ENCODE measurements at regions not wholly inside any gene's neighbourhood (a gene's known extent, or its start where the extent isn't known, plus 50 kb on each side); places are given as distances from the start of the nearest gene placed in this dataset.

- DNase-seq (ENCODE audit: low read depth) = no peak
These were observed 203.4 kb upstream of the TNP1 start for GRCh38 chr2:217063238-217063755.

DNA sequence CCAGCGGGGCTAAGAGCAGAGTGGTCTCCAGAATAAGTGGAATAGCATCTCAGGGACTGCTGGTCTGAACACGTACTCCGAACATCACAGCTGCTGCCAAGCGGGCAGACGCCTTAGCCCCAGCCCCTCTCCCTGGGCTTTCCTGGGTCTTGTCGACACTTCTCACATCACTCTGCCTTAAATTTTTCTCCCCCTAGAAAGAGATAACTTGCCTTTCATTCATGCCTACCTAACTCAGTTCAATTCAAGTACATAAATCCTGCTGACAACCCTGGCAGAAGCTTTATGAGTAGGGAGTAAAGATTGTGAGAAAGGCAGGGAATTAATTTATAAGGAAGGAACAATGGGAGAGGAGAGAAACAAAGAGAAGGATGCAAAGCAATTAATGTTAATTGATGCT is 202.9 kb upstream of the TNP1 start:
- DNase-seq (ENCODE audit: low read depth) = no peak

DNA sequence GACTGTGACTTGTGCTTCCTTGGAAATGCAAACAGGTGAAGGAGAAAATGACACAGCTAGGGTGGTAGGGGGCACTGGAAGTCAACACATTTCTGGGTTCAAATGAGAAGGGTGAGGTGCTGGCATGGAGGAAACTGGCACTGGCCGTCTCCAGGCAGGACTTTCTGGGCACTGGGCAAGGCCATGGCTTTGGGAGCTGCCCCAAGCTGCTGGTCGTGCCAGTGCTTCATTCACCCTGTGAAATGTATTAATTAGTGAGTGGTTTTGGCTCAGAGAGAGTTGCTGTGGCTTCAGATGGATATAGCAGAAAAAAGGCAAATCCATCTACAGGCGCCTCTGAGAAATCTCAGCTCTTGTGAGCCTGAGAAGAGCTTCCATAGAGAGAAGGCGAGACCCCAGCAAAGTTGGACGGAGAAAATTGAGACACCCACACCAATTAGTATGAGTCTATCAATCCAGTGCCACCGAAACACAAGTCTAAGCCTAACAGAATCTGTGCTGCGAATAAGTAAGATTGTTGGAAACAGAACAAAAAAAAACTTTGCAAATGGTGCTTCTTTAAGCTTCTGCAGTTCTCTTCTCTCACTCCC is 202.1 kb upstream of the TNP1 start:
- DNase-seq (ENCODE audit: low read depth) = no peak

DNA sequence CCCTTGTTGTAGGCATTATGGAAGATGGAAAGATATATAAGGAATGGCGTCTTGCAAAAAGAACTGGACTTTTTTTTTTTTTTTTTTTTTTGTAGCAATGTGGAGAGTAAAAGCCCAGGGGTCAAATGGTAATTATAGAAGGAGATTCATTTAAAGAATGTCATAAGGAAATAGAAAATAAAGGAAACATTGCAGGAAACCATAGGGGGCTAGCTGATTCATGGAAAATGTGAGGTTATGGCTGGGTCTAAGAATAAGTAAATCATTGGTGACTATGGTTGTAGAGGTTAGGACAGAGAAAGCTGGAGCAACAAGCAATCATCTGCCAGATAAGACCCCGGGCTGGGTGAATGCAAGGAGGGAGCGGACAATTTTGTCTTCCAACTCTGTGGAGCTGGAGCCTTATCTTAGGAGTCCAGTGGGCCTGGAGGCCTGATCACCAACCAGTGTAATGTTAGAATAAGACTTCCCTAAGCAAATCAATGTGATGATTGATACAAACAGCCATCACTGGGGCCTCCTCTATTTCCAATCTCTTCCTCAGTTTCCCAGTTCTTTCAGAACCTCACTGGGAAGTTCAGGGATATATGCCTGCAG is 201.2 kb upstream of the TNP1 start:
- no peak for DNase-seq (ENCODE audit: low read depth)

DNA sequence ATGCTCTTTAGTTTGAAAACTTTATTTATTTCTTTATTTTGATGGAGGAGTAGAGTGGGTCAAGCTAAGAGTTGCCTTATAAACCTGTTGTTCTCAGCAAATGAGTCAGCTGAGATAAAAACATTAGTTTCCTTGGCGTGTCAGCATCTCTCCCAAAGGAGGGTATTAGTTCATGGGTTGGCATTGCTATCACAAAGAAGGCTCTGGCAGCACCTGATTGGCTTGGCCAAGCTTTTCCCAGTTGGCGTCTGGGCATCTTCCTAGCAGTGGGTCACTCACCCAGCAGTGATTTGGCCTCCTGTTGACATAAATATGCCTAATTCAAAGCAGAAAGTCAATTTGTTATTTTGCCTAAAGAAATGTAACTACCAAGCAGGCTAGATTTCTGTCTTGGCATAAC is 200.7 kb upstream of the TNP1 start:
- no peak for DNase-seq (ENCODE audit: low read depth)

DNA sequence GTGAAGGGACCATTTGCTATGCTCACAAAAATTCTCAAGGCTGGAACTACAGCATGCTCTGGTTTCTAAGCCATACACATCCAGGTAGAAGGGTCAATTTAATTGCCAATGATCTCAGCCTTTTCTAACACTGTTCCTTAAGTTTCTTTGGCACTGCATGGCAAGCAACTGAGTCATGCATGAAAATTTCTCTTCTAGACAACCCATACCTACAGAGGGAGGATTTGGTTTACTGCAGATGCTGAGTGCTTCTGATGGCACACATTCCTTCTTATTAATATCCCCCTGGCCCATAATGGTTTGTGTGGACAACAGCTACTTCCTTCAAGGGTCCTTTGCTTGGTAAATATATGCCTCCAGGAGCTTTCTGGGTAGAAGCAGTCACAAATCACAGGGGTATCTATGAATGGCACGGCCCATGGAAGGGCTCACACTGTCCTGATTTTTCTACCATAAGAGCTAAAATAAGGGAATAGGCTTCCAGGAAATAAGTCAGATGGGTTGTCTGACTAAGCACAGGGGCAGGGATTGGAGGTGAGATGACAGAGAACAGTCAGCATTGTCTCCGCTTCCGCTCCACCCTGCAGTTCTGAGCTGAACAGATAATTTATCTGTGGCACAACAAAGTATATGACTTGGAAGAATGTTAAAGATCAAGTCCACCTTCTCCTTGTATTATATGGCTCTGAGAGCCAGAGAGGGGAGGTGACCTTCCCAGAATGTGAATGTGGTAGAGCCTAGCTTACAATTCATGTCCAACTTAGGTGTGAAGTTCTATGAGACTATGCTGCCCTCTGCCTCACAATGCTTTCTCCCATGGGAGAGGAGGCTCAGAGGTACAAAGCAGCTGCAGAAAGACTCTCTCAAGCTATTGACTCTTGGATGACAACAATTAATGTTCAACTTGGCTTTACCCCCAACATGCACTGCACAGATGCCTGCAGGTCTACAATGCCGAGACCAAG is 199.2 kb upstream of the TNP1 start:
- DNase-seq (ENCODE audit: low read depth) = no peak

GRCh38 chr2:217057773-217058172 is 197.9 kb upstream of the TNP1 start:
- DNase-seq (ENCODE audit: low read depth) = no peak

- DNase-seq (ENCODE audit: low read depth) = no peak
These were observed 195.8 kb upstream of the TNP1 start for GRCh38 chr2:217055624-217056023.

- DNase-seq (ENCODE audit: low read depth) = no peak
These were observed 194.9 kb upstream of the TNP1 start for GRCh38 chr2:217054791-217055190.

- DNase-seq (ENCODE audit: low read depth) = no peak
These were observed 193.2 kb upstream of the TNP1 start for GRCh38 chr2:217052856-217053577.

DNA sequence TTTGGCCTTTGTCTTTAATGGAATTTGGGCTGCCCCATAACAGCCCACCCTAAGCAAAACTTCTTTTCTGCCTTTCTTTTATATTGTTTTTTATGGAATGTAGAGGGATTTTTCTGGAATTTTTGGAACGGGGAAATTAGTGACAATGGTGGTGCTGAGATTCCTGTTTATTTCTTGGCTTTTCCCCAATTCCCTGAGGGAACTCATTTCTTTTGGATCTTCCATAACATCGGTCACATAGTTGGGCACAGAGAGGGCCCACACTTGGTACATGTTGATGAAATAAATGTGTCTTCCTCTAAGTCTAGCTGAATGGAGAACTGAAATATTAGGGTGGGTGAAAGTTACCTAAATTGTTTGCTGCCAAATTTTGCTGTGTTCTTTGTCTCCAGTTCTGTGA is 191.6 kb upstream of the TNP1 start:
- no peak for DNase-seq (ENCODE audit: low read depth)

- no peak for DNase-seq (ENCODE audit: low read depth)
These were observed 190.1 kb upstream of the TNP1 start for GRCh38 chr2:217049956-217050355.

DNA sequence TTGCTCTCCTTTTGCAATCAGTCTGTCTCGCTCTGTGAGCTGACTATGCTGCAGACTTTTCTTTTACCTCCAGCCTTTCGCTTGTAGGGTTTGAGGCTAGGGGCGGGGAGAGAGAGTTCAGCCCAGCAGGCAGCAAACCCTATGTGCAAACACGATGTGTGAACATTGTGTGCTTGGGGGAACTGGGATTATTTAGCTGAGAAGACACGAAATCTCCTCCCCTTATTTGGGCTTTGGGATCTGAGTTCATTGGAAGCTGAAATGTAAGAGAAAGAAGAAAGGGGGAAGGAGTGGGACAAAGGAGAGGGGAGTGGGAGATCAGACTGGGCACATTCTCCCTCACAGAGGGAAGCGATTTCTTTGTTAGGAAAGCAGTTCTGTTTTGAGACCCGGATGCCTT is 189.6 kb upstream of the TNP1 start:
- DNase-seq (ENCODE audit: low read depth) = no peak

- DNase-seq (ENCODE audit: low read depth) = no peak
These were observed 188.9 kb upstream of the TNP1 start for GRCh38 chr2:217048730-217049129.

- DNase-seq (ENCODE audit: low read depth) = peak; percentile 50
These were observed 187.8 kb upstream of the TNP1 start for GRCh38 chr2:217047631-217048030.

- no peak for DNase-seq (ENCODE audit: low read depth)
These were observed 187.3 kb upstream of the TNP1 start for GRCh38 chr2:217047209-217047608.

GRCh38 chr2:217045700-217046475 is 186.0 kb upstream of the TNP1 start:
- DNase-seq (ENCODE audit: low read depth) = no peak

DNA sequence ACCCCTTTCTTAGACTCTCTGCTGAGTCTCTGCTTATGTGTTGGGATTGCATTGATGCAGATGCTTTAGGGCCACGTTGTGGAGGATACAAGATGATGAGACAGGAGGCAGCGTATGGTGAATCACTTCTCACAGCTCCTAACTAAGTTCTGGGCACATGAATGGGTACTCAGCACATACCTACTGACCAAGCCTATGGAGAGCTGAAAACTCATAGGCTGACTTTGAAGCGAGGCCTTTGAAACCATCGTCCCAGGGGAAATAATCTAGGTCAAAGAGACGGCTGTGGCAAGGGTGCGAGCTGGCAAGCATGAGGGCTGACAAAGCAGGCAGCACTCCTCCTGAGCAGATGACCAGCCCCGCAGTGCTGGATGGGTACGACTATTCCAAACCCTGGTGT is 180.2 kb upstream of the TNP1 start:
- no peak for DNase-seq (ENCODE audit: low read depth)

DNA sequence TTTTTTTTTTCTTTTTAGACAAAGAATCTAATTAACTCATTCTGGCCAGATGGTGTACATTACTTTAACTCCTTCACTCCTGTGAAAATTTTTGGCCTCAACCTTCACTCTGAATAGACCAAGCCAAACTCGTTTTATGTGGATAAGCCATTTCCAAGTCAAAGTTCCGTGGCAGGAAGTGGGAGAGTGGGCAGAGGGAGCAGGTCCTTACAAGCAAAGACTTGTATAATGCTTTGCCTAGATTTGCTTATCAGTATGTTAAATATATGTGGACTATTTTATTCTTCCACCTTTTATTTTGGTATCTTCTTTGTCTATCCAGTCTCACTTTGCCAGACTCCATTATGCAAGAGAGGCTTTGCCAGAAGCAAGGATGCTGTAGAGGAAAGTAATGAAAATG is 178.1 kb upstream of the TNP1 start:
- no peak for DNase-seq (ENCODE audit: low read depth)

- DNase-seq (ENCODE audit: low read depth) = no peak
These were observed 177.5 kb upstream of the TNP1 start for GRCh38 chr2:217037353-217037752.

DNA sequence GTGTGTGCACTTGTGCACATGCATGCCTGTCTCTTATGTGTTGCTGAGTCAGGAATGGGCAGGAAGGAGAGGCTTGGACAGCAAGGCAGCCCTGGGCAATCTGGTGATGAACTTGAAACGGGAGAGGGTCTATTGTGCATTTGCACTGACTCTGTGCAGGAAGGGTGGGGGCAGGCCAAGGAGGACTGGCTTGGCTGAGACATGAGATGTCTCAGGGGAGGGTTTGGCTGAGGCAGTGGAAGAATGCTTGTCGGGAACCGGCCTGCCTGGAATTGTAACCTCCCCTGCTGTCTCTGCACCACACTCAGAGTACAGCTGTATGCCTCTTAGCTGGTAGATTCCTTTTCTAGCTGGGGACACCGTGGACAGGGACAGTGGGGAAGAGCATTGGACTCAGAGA is 176.1 kb upstream of the TNP1 start:
- DNase-seq (ENCODE audit: low read depth) = no peak

DNA sequence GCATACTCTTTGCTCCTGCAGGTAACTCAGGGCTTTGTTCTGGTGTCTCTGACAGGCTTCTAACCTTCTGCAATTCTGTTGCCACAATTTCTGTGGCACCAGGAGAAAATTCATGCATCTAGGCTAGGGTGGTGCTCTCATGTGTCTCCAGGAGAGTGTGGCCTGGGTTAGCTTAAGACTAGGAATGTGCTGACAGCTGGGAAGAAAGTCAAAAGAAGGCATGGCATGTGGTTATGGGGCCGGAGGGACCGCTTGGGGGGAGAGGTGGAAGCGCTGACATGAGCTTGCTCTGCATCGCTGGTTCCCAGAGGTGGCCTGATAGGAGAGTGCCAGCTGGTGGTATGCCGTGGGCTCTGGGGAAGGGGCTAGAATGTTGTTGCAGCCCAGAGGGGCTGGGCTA is 173.3 kb upstream of the TNP1 start:
- DNase-seq (ENCODE audit: low read depth) = no peak

Data from ELR (cell line).